ENCODE measurements at regions not wholly inside any gene's neighbourhood (a gene's known extent, or its start where the extent isn't known, plus 50 kb on each side); places are given as distances from the start of the nearest gene placed in this dataset.

- DNase-seq, result no peak
These were observed 268.7 kb downstream of the LOXHD1 start for GRCh38 chr18:46388286-46388685.

GRCh38 chr18:46392576-46392975, 264.4 kb downstream of the LOXHD1 start:
- DNase-seq, result no peak

- no peak for DNase-seq
These were observed 263.8 kb downstream of the LOXHD1 start for GRCh38 chr18:46393230-46393629.

- DNase-seq, result no peak
These were observed 263.1 kb downstream of the LOXHD1 start for GRCh38 chr18:46393961-46394360.

- no peak for DNase-seq
These were observed 261.2 kb downstream of the LOXHD1 start for GRCh38 chr18:46395795-46396194.

DNA sequence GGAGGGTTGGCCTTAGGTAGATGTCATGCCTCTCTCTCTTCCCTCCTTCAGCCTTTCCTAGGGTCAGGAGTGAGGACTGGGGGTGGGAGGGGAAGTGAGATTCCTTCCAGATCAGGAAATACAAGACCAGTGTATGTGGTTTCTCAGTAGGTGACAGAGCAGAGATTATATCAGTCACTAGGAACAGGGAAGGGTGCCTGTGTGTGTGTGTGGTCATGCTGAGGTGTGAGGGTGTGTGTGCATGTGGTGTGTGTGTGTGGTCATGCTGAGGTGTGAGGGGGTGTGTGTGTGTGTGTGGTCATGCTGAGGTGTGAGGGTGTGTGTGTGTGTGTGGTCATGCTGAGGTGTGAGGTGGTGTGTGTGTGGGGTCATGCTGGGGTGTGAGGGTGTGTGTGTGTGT, 259.8 kb downstream of the LOXHD1 start:
- DNase-seq, result no peak

- DNase-seq, result no peak
These were observed 259.0 kb downstream of the LOXHD1 start for GRCh38 chr18:46398005-46398404.

DNA sequence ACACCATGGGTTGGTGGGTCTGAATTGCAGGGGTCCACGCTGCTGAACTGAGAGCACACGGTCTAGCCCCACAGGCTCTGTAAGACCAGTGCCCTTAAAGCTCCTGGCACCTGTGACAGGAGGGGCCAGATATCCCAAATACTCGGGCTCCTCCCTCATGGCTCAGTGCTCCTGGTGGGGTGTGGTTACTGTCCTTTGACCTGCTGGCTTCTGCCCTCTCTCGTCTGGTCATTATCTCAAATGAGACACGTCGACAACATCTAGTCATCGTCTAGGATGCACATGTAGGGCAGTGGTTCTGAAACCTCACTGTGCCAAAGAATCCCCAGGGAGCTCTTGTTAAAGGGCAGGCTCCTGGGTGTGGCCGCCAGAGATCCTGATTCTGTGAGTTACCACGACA, 258.4 kb downstream of the LOXHD1 start:
- no peak for DNase-seq

GRCh38 chr18:46399303-46399702, 257.7 kb downstream of the LOXHD1 start:
- DNase-seq, result no peak

DNA sequence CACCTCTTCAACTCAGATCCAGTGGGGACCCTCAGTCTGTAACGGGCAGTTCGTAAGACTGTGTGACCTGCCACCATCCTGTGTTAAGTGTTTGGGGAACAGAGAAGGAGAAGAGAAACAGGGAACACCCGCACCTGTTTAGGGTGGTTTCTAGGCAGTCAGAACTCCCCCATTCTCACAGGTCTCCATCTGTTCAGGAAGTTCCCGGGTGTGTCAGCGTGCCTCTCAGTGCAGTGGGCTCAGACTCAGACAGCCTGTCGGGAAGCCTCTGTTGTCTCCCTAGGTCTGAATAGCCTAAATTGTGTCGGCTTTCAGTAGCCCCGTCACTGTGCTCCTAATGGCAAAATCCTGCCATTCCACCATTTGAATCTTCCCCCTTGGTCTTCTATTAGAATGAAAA, 256.6 kb downstream of the LOXHD1 start:
- no peak for DNase-seq

GRCh38 chr18:46401486-46402070, 255.4 kb downstream of the LOXHD1 start:
- no peak for DNase-seq

DNA sequence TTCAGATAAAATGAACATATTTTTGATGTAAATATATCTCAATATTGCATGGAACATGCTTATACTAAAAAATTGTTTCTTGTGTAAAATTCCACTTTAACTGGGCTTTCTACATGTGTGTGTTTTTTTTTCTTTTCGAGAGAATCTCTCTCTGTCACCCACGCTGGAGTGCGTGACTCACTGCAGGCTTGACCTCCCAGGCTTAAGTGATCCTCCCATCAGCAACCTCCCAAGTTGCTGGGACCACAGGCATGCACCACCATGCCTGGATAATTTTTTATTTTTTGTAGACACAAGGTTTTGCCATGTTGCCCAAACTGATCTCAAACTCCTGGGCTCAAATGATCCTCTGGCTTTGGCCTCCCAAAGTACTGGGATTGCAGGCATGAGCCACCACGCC, 254.6 kb downstream of the LOXHD1 start:
- DNase-seq, result no peak

DNA sequence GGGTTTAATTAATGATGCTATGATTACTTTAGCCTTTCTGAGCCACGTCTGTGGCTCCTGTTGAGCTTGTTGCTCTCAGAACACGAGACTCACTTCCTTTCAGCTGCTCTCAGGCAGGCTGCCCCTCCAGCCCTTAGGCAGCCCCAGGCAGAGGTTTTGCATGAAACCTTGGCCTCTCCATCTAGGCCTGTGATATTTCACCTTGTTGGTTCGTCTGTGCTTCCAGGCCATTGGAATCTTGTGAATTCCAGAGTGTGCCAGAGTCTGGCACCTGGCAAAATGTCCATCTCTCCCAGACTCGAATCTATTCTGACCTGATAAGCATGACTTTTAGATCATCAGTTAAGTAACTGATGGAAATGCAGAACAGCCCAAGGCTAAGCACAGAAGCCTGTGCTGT, 254.1 kb downstream of the LOXHD1 start:
- DNase-seq, result no peak

GRCh38 chr18:46405832-46406538, 251.0 kb downstream of the LOXHD1 start:
- DNase-seq, result no peak

- no peak for DNase-seq
These were observed 250.5 kb downstream of the LOXHD1 start for GRCh38 chr18:46406539-46406932.

DNA sequence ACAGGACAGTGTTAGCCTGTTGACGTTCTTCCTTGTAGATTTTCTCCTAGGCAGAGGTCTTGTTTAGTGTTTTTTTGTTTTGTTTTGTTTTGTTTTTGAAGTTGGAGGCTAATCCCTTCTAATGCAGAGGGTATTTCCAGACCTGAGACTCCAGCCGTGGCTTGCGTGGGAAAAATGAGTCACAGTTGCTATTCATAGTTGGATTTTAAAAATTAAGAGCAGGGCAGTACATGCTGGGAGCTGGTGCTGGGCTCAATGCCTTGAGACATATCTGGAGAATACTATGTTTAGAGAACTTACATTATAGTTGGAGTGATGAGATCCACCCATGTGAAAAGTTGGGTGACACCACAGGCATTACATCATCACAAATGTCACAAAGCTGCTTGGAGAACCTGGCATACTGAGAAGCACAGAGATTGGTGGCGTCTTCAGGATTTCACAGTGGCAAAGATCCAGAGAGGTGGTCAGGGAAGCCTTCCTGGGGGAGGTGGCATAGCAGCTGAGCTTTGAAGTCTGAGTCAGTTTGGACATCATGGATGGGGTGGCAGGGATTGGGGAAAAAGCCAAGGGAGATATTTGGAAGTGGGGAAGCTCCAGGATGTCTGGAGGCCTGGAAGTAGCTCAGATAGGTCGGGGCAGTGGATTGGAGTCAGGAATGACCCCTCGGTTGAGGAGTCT, 249.4 kb downstream of the LOXHD1 start:
- DNase-seq, result no peak

GRCh38 chr18:46408334-46408987, 248.6 kb downstream of the LOXHD1 start:
- DNase-seq, result no peak

GRCh38 chr18:46411191-46411828, 245.7 kb downstream of the LOXHD1 start:
- no peak for DNase-seq

DNA sequence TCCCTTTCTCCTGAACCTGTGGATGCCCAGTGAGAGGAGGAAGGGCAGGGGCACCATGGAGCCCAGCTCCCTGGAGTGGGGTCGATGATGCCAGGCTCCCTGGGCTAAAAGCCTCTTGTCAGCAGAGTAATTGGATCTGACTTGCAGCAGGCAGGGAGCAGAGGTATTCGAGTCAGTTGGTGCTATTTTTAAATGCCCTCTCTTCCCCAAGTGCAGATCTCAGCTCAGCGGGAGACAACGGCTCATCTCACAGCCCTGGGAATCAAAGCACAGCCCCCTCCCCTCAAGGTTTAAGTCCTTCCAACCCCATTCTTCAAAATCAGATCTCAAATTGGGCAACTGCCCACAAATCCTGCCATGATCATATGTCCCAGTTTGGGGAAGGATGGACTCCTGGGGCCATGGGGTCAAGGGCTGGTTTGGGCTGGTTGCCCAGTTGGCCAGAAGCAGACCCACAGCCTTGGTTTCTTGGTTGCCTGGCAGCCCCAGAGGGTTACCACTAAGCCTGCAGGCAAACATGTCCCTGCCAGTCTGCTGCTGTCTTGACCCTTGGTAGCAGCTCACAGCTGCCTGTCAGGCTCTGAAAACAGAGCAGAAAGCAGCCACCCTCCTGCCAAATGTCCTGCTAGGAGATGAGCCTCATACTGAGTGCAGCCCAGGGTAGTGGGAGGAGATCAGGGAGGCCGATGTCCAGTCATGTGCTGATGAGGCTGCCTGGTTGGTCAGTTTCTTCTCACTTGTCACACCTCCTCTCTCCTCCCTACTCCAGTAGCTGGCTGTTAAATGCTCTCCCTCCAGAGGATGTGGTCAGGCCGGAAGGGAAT, 244.9 kb downstream of the LOXHD1 start:
- DNase-seq, result no peak

GRCh38 chr18:46412916-46413315, 244.1 kb downstream of the LOXHD1 start:
- DNase-seq, result no peak

DNA sequence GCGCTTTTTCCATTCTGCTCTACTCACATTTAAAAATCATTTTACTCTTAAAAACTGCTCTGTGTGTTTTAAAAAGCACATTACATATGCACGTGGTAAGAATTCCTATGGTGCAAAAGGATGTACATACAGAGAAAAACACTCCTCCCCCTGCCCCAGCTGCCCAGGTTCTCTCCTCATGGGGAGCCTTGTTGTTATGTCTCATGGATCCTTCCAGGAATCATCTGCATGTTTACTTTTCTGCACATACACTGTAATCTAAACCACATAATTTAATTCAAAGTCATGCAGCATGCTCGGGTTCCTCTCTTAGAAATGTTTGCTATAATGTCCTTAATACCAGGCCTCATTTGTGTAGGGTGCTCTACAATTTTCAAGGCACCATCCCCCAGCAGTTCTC, 243.3 kb downstream of the LOXHD1 start:
- DNase-seq, result no peak

DNA sequence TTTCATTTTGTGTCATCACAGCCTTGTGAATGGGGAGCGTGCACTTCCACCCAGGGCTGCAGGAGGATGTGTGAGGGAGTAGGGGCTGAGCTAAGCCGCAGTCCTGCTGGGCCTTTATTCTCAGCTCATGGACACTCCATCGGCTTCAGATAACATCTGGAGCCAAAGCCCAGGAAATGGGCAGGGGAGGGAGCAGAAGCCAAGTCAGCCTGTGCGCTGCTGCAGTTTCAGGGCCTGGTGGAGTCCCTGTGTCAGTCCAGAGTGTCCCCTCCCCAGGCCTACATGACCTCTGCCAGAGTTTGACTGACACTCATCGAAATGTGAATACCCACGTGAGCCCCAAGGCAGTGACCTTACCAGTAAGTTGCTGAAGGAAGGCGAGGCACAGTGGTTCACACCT, 242.2 kb downstream of the LOXHD1 start:
- no peak for DNase-seq

Measured in stimulated activated CD4-positive, alpha-beta T cell treated with anti-CD3 and anti-CD28 coated beads, Interleukin-1b, Interleukin-23, amount 100 ng/mL, for 48 hours (primary cell).